ENCODE measurements at regions not wholly inside any gene's neighbourhood (a gene's known extent, or its start where the extent isn't known, plus 50 kb on each side); places are given as distances from the start of the nearest gene placed in this dataset.

GRCh38 chr1:191145834-191146233 is 668.2 kb upstream of the BRINP3 start:
- Histone ChIP-seq H3K36me3 (ENCODE audit: control insufficient read depth, insufficient read depth, low read length) (no peaks in the 10 kb centered on the region), H3K4me1 (ENCODE audit: control insufficient read depth, extremely low read depth, insufficient read depth, low read length) (no peaks in the 10 kb centered on the region), H3K79me2 (ENCODE audit: control insufficient read depth, insufficient read depth, low read length) (no peaks in the 10 kb centered on the region), H3K27me3 (ENCODE audit: control insufficient read depth, insufficient read depth, low read length) (no peaks in the 10 kb centered on the region), H3K9me3 (ENCODE audit: control insufficient read depth, insufficient read depth, low read depth, low read length) (no peaks in the 10 kb centered on the region), H3K27ac (ENCODE audit: insufficient read depth, low read length) (no peak overlapping the region), H4K20me1 (ENCODE audit: control insufficient read depth, extremely low read depth, insufficient read depth, low read length) (no peaks in the 10 kb centered on the region), H3K4me2 (ENCODE audit: extremely low read depth, insufficient read depth, low read length) (no peak overlapping the region), H2AFZ (ENCODE audit: low read length) (no peak overlapping the region), H3K4me3 (replicated peaks in 1 of 4; ENCODE audit: control extremely low read depth in 1 of 4, insufficient read depth in 1 of 4, low read depth in 3 of 4, low read length in 4 of 4) (no peak overlapping the region), H3K9ac (ENCODE audit: insufficient read depth, low read length) (no peak overlapping the region)
- TF ChIP-seq EZH2 (IDR thresholded peaks at IDR 0.05; ENCODE audit: low read length, missing control alignments): no peak
- TF ChIP-seq, protein P1, sequence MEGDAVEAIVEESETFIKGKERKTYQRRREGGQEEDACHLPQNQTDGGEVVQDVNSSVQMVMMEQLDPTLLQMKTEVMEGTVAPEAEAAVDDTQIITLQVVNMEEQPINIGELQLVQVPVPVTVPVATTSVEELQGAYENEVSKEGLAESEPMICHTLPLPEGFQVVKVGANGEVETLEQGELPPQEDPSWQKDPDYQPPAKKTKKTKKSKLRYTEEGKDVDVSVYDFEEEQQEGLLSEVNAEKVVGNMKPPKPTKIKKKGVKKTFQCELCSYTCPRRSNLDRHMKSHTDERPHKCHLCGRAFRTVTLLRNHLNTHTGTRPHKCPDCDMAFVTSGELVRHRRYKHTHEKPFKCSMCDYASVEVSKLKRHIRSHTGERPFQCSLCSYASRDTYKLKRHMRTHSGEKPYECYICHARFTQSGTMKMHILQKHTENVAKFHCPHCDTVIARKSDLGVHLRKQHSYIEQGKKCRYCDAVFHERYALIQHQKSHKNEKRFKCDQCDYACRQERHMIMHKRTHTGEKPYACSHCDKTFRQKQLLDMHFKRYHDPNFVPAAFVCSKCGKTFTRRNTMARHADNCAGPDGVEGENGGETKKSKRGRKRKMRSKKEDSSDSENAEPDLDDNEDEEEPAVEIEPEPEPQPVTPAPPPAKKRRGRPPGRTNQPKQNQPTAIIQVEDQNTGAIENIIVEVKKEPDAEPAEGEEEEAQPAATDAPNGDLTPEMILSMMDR (conservative IDR thresholded peaks at IDR 0.05 in 1 of 2, IDR thresholded peaks at IDR 0.05 in 1 of 2; ENCODE audit: low read depth in 1 of 2, low read length in 2 of 2): no peak
- DNase-seq (ENCODE audit: low read depth in 2 of 2): no peak

GRCh38 chr1:191151321-191151807 is 673.7 kb upstream of the BRINP3 start:
- Histone ChIP-seq H2AFZ (ENCODE audit: low read length) (no peak overlapping the region), H3K27ac (ENCODE audit: insufficient read depth, low read length) (no peak overlapping the region), H3K79me2 (ENCODE audit: control insufficient read depth, insufficient read depth, low read length) (no peaks in the 10 kb centered on the region), H3K9ac (ENCODE audit: insufficient read depth, low read length) (no peak overlapping the region), H3K4me3 (replicated peaks in 1 of 4; ENCODE audit: control extremely low read depth in 1 of 4, insufficient read depth in 1 of 4, low read depth in 3 of 4, low read length in 4 of 4) (no peak overlapping the region), H4K20me1 (ENCODE audit: control insufficient read depth, extremely low read depth, insufficient read depth, low read length) (no peaks in the 10 kb centered on the region), H3K36me3 (ENCODE audit: control insufficient read depth, insufficient read depth, low read length) (no peaks in the 10 kb centered on the region), H3K27me3 (ENCODE audit: control insufficient read depth, insufficient read depth, low read length) (no peaks in the 10 kb centered on the region), H3K9me3 (ENCODE audit: control insufficient read depth, insufficient read depth, low read depth, low read length) (no peaks in the 10 kb centered on the region), H3K4me1 (ENCODE audit: control insufficient read depth, extremely low read depth, insufficient read depth, low read length) (no peaks in the 10 kb centered on the region), H3K4me2 (ENCODE audit: extremely low read depth, insufficient read depth, low read length) (no peak overlapping the region)
- TF ChIP-seq, protein P1 (conservative IDR thresholded peaks at IDR 0.05 in 1 of 2, IDR thresholded peaks at IDR 0.05 in 1 of 2; ENCODE audit: low read depth in 1 of 2, low read length in 2 of 2): no peak
- no peak for TF ChIP-seq EZH2 (IDR thresholded peaks at IDR 0.05; ENCODE audit: low read length, missing control alignments)
- DNase-seq (ENCODE audit: low read depth in 2 of 2): no peak

DNA sequence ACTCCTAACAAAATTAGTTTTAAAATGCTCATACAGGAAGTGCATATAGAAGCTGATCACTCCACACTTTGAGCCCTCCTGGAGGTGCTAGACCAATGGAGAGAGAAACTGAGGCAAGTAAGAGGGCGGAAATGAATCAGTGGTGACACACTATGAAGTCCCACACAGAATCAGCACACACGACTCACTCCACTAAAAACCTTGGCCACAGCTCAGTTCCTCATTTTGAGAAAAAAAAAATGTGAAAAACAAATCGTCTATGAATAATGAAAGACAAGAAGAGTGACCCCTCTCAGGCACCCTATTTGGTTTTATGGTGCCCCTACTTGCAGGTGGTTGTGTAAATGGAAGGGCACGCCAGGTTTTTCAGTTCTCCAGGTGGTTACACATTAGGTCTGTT is 675.1 kb upstream of the BRINP3 start:
- DNase-seq (ENCODE audit: low read depth in 2 of 2): no peak
- no peak overlapping the region for H2AFZ ChIP-seq (ENCODE audit: low read length)

More for the DNA sequence above, 675.1 kb upstream of the BRINP3 start:
- Histone ChIP-seq H3K4me1 (ENCODE audit: control insufficient read depth, extremely low read depth, insufficient read depth, low read length) (no peaks in the 10 kb centered on the region), H3K9me3 (ENCODE audit: control insufficient read depth, insufficient read depth, low read depth, low read length) (no peaks in the 10 kb centered on the region), H3K27me3 (ENCODE audit: control insufficient read depth, insufficient read depth, low read length) (no peaks in the 10 kb centered on the region), H3K4me3 (replicated peaks in 1 of 4; ENCODE audit: control extremely low read depth in 1 of 4, insufficient read depth in 1 of 4, low read depth in 3 of 4, low read length in 4 of 4) (no peak overlapping the region), H3K9ac (ENCODE audit: insufficient read depth, low read length) (no peak overlapping the region), H3K36me3 (ENCODE audit: control insufficient read depth, insufficient read depth, low read length) (no peaks in the 10 kb centered on the region), H3K4me2 (ENCODE audit: extremely low read depth, insufficient read depth, low read length) (no peak overlapping the region), H4K20me1 (ENCODE audit: control insufficient read depth, extremely low read depth, insufficient read depth, low read length) (no peaks in the 10 kb centered on the region), H3K79me2 (ENCODE audit: control insufficient read depth, insufficient read depth, low read length) (no peaks in the 10 kb centered on the region), H3K27ac (ENCODE audit: insufficient read depth, low read length) (no peak overlapping the region)
- TF ChIP-seq EZH2 (IDR thresholded peaks at IDR 0.05; ENCODE audit: low read length, missing control alignments): no peak
- TF ChIP-seq, protein P1 (conservative IDR thresholded peaks at IDR 0.05 in 1 of 2, IDR thresholded peaks at IDR 0.05 in 1 of 2; ENCODE audit: low read depth in 1 of 2, low read length in 2 of 2): no peak

Data from fibroblast of lung (primary cell).